Endothelial cell of umbilical vein (primary cell): ENCODE measurements at regions not wholly inside any gene's neighbourhood (a gene's known extent, or its start where the extent isn't known, plus 50 kb on each side); places are given as distances from the start of the nearest gene placed in this dataset.

Experiments
- BruUV-seq: library from RNA; stranded (reverse); fragments of 400-500 nt; replicated peaks from 2 replicates; lab custom pipeline; 2021; lab: Mats Ljungman, UMichigan
- CTCF ChIA-PET: fragments of 300-600, 350-600 bp; sonication (Branson Sonifier 250); formaldehyde crosslinking; loops from one replicate; lab custom pipeline; 2021; ENCODE audit warnings: antibody characterized with exemption, inconsistent platforms; lab: Charles Lee
- POLR2A ChIA-PET: fragments of 300-600, 350-600 bp; sonication (Branson Sonifier 250); formaldehyde crosslinking; loops from one replicate; lab custom pipeline; 2021; ENCODE audit warnings: antibody characterized with exemption, inconsistent platforms; lab: Charles Lee
- DNase-seq: peaks from one replicate; pipeline ENCODE4 v3.0.0-alpha.2; 2011; ENCODE audit warnings: low read depth, low spot score
- FAIRE-seq: peaks from 2 replicates; lab custom pipeline; 2011; peaks lifted over from hg19 to GRCh38; lab: Jason Lieb, UNC
- H2AFZ ChIP-seq: 2 replicates; pipeline ENCODE4 v1.6.0; 2012; ENCODE audit warnings: low read depth, low read length, control low read depth, inconsistent platforms
- H3K27ac ChIP-seq: 2 replicates; pipeline ENCODE4 v1.5.1; 2011; ENCODE audit warnings: low read depth, mild to moderate bottlenecking, control low read depth, low read length, moderate library complexity; ENCODE audit not compliant: insufficient read depth
- H3K27me3 ChIP-seq, 2 experiments: 2 replicates each; pipeline versions ENCODE4 v1.6.0 to v1.6.1; 2011; ENCODE audit warnings: low read length in 2 of 2, mixed read lengths in 1 of 2; ENCODE audit not compliant: control insufficient read depth in 2 of 2, insufficient read depth in 2 of 2
- H3K36me3 ChIP-seq, 2 experiments: 2 replicates in 1 of 2; 3 replicates in 1 of 2; pipeline ENCODE4 v1.5.1; 2011; ENCODE audit warnings: low read length in 2 of 2, mild to moderate bottlenecking in 1 of 2, moderate library complexity in 1 of 2; ENCODE audit not compliant: control insufficient read depth in 2 of 2, insufficient read depth in 2 of 2; ENCODE audit errors: extremely low read depth in 1 of 2
- H3K4me1 ChIP-seq: 3 replicates; pipeline ENCODE4 v1.5.1; 2011; ENCODE audit warnings: mild to moderate bottlenecking, low read length; ENCODE audit not compliant: control insufficient read depth, insufficient read depth; ENCODE audit errors: extremely low read depth
- H3K4me2 ChIP-seq: 2 replicates; pipeline ENCODE4 v1.6.1; 2011; ENCODE audit warnings: low read length, control low read depth, mixed read lengths; ENCODE audit not compliant: insufficient read depth
- H3K4me3 ChIP-seq, 3 experiments: fragments of 200-600 bp in 1 of 3; sonication (generic), shearing (Covaris generic) in 1 of 3; replicated peaks in 1 of 3; 2 replicates each; pipeline ENCODE4 v1.5.1; 2011 to 2016; ENCODE audit warnings: control low read depth in 3 of 3, low read length in 3 of 3, mild to moderate bottlenecking in 2 of 3, inconsistent platforms in 1 of 3, low read depth in 1 of 3, moderate library complexity in 1 of 3; ENCODE audit not compliant: insufficient read depth in 1 of 3
- H3K79me2 ChIP-seq: 2 replicates; pipeline ENCODE4 v1.6.0; 2012; ENCODE audit warnings: low read length, inconsistent platforms; ENCODE audit not compliant: control insufficient read depth, insufficient read depth
- H3K9ac ChIP-seq: replicated peaks from 2 replicates; pipeline ENCODE3; 2011; ENCODE audit warnings: low read length, control low read depth; ENCODE audit not compliant: insufficient read depth; ENCODE audit errors: extremely low read depth
- H3K9me1 ChIP-seq: replicated peaks from 3 replicates; pipeline ENCODE4 v1.6.0; 2011; ENCODE audit warnings: mild to moderate bottlenecking, low read length; ENCODE audit not compliant: control insufficient read depth, insufficient read depth; ENCODE audit errors: extremely low read depth
- H3K9me3 ChIP-seq: replicated peaks from 2 replicates; pipeline ENCODE4 v1.5.1; 2012; ENCODE audit warnings: low read length, inconsistent platforms; ENCODE audit not compliant: control insufficient read depth, insufficient read depth
- H4K20me1 ChIP-seq: replicated peaks from 2 replicates; pipeline ENCODE3; 2011; ENCODE audit warnings: mild to moderate bottlenecking, low read length; ENCODE audit not compliant: control insufficient read depth, insufficient read depth; ENCODE audit errors: extremely low read depth
- EZH2 ChIP-seq: IDR thresholded peaks from 2 replicates; pipeline ENCODE4 v1.6.1; 2012; ENCODE audit warnings: borderline replicate concordance, low read depth, mild to moderate bottlenecking, moderate library complexity, low read length, inconsistent platforms; ENCODE audit not compliant: severe bottlenecking
- FOS ChIP-seq: IDR thresholded peaks from 2 replicates; pipeline ENCODE4 v1.6.1; 2011; ENCODE audit warnings: mild to moderate bottlenecking, low read length, moderate library complexity, borderline replicate concordance; ENCODE audit not compliant: insufficient read depth
- GATA2 ChIP-seq: IDR thresholded peaks from 2 replicates; pipeline ENCODE4 v1.7.0; 2011; ENCODE audit warnings: low read depth, mild to moderate bottlenecking, moderate library complexity, mixed read lengths, low read length; ENCODE audit not compliant: insufficient read length, insufficient read depth
- JUN ChIP-seq: IDR thresholded peaks from 2 replicates; pipeline ENCODE4 v1.6.1; 2011; ENCODE audit warnings: borderline replicate concordance, low read depth; ENCODE audit not compliant: insufficient read length, insufficient read depth
- MYC ChIP-seq: IDR thresholded peaks from one replicate; pipeline ENCODE4 v1.6.1; 2011; ENCODE audit warnings: mild to moderate bottlenecking, low read depth, low read length
- POLR2A ChIP-seq: IDR thresholded peaks from 2 replicates; pipeline ENCODE4 v1.6.1; 2012; ENCODE audit warnings: low read depth, mild to moderate bottlenecking, control low read depth, low read length
- POLR2AphosphoS5 ChIP-seq: IDR thresholded peaks from 2 replicates; pipeline ENCODE4 v1.6.1; 2012; ENCODE audit warnings: low read depth, mild to moderate bottlenecking, control low read depth, low read length, moderate library complexity; ENCODE audit not compliant: insufficient read depth
- dilution Hi-C: fragments of 300-500 bp; cut with MboI; formaldehyde crosslinking; loops from one replicate; pipeline ENCODE4 v1.15.0; 2019; ENCODE audit warnings: low sequenced_read_pairs; ENCODE audit not compliant: extremely low pct_ligation_motif_present
- intact Hi-C: fragments of 100-400 bp; cut with micrococcal nuclease; formaldehyde crosslinking; loops from one replicate; pipeline ENCODE4 v1.10.0; 2022
- TF ChIP-seq, protein P1 (sequence below), 2 donors: IDR thresholded peaks; 1 replicate in 1 of 2; 2 replicates in 1 of 2; pipeline ENCODE4 v1.5.1; 2011; ENCODE audit warnings: low read length in 2 of 2, mild to moderate bottlenecking in 2 of 2, moderate library complexity in 2 of 2, control low read depth in 1 of 2, inconsistent platforms in 1 of 2, low read depth in 1 of 2; ENCODE audit not compliant: insufficient read depth in 1 of 2; ENCODE audit errors: extremely low read depth in 1 of 2
- TF ChIP-seq, protein P2 (sequence below): IDR thresholded peaks from 2 replicates; pipeline ENCODE4 v1.6.1; 2011; ENCODE audit not compliant: insufficient read depth, insufficient read length

DNA sequence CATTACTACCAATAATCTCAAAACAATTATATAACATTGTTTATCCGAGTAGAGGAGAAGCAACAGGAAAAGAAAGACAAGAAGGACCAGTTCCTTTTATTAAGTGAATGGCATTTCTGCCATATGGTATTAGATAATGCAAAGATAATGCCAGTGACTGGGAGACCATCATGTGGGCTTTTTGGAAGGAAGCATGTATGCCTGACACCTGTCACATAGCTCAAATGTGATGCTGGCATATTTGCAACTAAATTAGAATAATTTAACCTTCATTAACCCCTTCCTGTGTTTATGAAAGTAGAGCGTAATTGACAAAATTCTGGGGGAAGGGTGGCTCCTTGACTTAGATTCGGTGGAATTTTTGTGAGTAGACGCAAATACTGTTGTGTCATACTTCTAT is 733.0 kb downstream of the TUSC7 start:
- H2AFZ ChIP-seq, result no peak overlapping the region
- no TSS peak for BruUV-seq
- no peaks in the 10 kb centered on the region for H3K9me3 ChIP-seq
- dilution Hi-C loops (no loop called here), intact Hi-C loops (no loop called here)
- H3K27ac ChIP-seq, result no peak overlapping the region
- CTCF ChIA-PET, result interaction anchor here (0.7 kb wide), 1 partner anchor 17 kb away, joined by 3 read pairs; no protein-coding TSS in a partner anchor
- no peaks in the 10 kb centered on the region for H4K20me1 ChIP-seq
- H3K9ac ChIP-seq, result no peak overlapping the region
- H3K27me3 ChIP-seq, result no peaks in the 10 kb centered on the region
- H3K4me1 ChIP-seq, result no peaks in the 10 kb centered on the region
- FAIRE-seq (no peak), DNase-seq (no peak)
- H3K4me2 ChIP-seq, result no peak overlapping the region
- H3K9me1 ChIP-seq, result no peaks in the 10 kb centered on the region
- POLR2A ChIA-PET, result no interaction called here
- H3K79me2 ChIP-seq, result no peaks in the 10 kb centered on the region
- TF ChIP-seq, protein P1, sequence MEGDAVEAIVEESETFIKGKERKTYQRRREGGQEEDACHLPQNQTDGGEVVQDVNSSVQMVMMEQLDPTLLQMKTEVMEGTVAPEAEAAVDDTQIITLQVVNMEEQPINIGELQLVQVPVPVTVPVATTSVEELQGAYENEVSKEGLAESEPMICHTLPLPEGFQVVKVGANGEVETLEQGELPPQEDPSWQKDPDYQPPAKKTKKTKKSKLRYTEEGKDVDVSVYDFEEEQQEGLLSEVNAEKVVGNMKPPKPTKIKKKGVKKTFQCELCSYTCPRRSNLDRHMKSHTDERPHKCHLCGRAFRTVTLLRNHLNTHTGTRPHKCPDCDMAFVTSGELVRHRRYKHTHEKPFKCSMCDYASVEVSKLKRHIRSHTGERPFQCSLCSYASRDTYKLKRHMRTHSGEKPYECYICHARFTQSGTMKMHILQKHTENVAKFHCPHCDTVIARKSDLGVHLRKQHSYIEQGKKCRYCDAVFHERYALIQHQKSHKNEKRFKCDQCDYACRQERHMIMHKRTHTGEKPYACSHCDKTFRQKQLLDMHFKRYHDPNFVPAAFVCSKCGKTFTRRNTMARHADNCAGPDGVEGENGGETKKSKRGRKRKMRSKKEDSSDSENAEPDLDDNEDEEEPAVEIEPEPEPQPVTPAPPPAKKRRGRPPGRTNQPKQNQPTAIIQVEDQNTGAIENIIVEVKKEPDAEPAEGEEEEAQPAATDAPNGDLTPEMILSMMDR (IDR thresholded peaks at IDR 0.05; ENCODE audit: extremely low read depth in 1 of 2, insufficient read depth in 1 of 2, low read depth in 1 of 2, low read length in 2 of 2), result no peak
- no peak for TF ChIP-seq MYC
- no peak for TF ChIP-seq GATA2
- no peak for TF ChIP-seq EZH2
- no peak for TF ChIP-seq POLR2AphosphoS5
- no peak for TF ChIP-seq JUN
- TF ChIP-seq, protein P2, sequence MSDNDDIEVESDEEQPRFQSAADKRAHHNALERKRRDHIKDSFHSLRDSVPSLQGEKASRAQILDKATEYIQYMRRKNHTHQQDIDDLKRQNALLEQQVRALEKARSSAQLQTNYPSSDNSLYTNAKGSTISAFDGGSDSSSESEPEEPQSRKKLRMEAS, result no peak
- TF ChIP-seq POLR2A, result no peak
- no peak for TF ChIP-seq FOS
- no peak overlapping the region for H3K4me3 ChIP-seq
- no peaks in the 10 kb centered on the region for H3K36me3 ChIP-seq
